Heart left ventricle (tissue), 16 donors: ENCODE measurements at regions not wholly inside any gene's neighbourhood (a gene's known extent, or its start where the extent isn't known, plus 50 kb on each side); places are given as distances from the start of the nearest gene placed in this dataset.

ENCODE experiments used
- ATAC-seq, 4 donors: fragments of 200-7000 bp; cut with Tn5 transposase; one replicate each; pipeline ENCODE4 v1.9.1; 2020 to 2022; ENCODE audit warnings: moderate library complexity in 4 of 4, mild to moderate bottlenecking in 3 of 4, moderate number of reproducible peaks in 1 of 4
- DNase-seq, 5 donors: peaks; one replicate each; pipeline ENCODE4 v3.0.0-alpha.2; 2020
- H3K27ac ChIP-seq, 12 donors: fragments of 200-600 bp; sonication (generic) in 4 of 12; one replicate each; pipeline versions ENCODE4 v1.5.0 to v1.8.0; 2016 to 2022; ENCODE audit warnings: mild to moderate bottlenecking in 2 of 12
- H3K27me3 ChIP-seq, 9 donors: fragments of 200-600 bp; sonication (generic) in 2 of 9; one replicate each; pipeline versions ENCODE4 v1.5.1 to v1.8.0; 2016 to 2022; ENCODE audit warnings: mild to moderate bottlenecking in 3 of 9
- H3K36me3 ChIP-seq, 9 donors: fragments of 200-600 bp; sonication (generic) in 2 of 9; one replicate each; pipeline versions ENCODE4 v1.5.0 to v1.8.0; 2018 to 2022; ENCODE audit warnings: mild to moderate bottlenecking in 2 of 9
- H3K4me1 ChIP-seq, 12 donors: fragments of 200-600 bp; sonication (generic) in 4 of 12; one replicate each; pipeline versions ENCODE4 v1.5.0 to v1.8.0; 2016 to 2022; ENCODE audit warnings: mild to moderate bottlenecking in 3 of 12
- H3K4me3 ChIP-seq, 12 donors: fragments of 200-600 bp; sonication (generic) in 4 of 12; one replicate each; pipeline versions ENCODE4 v1.5.0 to v1.8.0; 2017 to 2022; ENCODE audit warnings: mild to moderate bottlenecking in 9 of 12, moderate library complexity in 4 of 12
- H3K9me3 ChIP-seq, 12 donors: fragments of 200-600 bp; sonication (generic) in 4 of 12; one replicate each; pipeline versions ENCODE4 v1.5.0 to v1.8.0; 2016 to 2022; ENCODE audit warnings: mild to moderate bottlenecking in 1 of 12
- CTCF ChIP-seq, 12 donors: fragments of 200-600 bp; sonication (generic) in 4 of 12; IDR thresholded peaks; one replicate each; pipeline versions ENCODE4 v1.5.0 to v1.8.0; 2018 to 2022; ENCODE audit warnings: antibody characterized with exemption in 12 of 12, mild to moderate bottlenecking in 5 of 12
- POLR2A ChIP-seq, 2 donors: fragments of 450-650 bp; IDR thresholded peaks; one replicate each; pipeline ENCODE4 v1.6.1; 2017; ENCODE audit warnings: antibody characterized with exemption in 2 of 2, mild to moderate bottlenecking in 2 of 2, moderate library complexity in 2 of 2
- WGBS, 4 donors: extraction: QIAGEN DNeasy Blood & Tissue Kit in 2 of 4; methylation state at CpG; one replicate each; pipeline versions ENCODE4 v1.1.5 to v1.1.7; 2013 to 2018; 5-methylcytosine and 5-hydroxymethylcytosine counted together
- intact Hi-C, 10 donors: fragments of 100-400 bp; cut with DNase I; formaldehyde crosslinking; loops; one replicate each; pipeline versions ENCODE4 v1.11.1 to v1.14.2; 2022
- donor health status: ischemic (EF 13 %, LVEDD 7.1; RV severe dilation, severe dysfunction).
- donor health status: healthy with polysubstance abuse.
- donor health status: DM: no; HTN: yes; CAD: no.
- donor health status: DM: no; HTN: no; CAD: no.
- donor health status: ischemic (EF 25% LVEDD 6.9; RV normal size, moderate dysfunction).
- donor health status: ischemic (EF 25% LVEDD 5.7; RV mildly dilated, moderate dysfunction).
- donor health status: healthy.
- donor health status: DM: yes; HTN: yes; CAD: no.
- donor health status: ischemic (EF 35%, LVEDD 5.7; RV mildly dilated, moderate dysfunction).
- donor health status: nonischemic (EF 11% LVEDD 7.7; RV severe dilation, severe dysfunction).
- donor health status: DM: yes; HTN: yes; CAD: no.
- donor health status: PGD.
- donor health status: ischemic (EF 29% LVEDD 5.4; RV normal size, mild dysfunction).
- donor health status: nonischemic (EF 23%, LVEDD 6.1; RV moderate dilation, normal function).

DNA sequence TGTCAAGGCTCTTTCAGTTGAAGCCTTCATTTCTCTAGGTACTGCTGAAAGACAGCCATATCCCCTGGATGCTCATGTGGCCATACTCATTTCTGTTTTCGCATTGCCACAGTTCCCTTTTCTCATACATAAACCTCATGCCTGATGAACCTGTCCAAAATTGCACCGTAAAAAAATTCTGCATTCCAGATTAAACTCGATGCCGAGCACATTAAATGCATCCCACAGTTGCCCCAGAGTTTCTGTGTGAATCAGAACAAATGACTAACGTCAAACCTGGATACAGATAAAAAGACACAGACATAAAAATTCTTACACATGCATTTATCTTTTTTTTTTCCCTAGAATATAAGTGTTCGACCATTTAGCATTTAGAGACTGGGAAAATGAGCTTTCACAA is 288.2 kb downstream of the COG6 start:
- Histone ChIP-seq H3K9me3 (no peaks in the 10 kb centered on the region), H3K27me3 (no peaks in the 10 kb centered on the region), H3K27ac (no peak overlapping the region), H3K4me3 (no peak overlapping the region), H3K36me3 (no peaks in the 10 kb centered on the region), H3K4me1 (peaks cover 0 to 6% (median 0%) of the 10 kb centered on the region in 12 donors)
- no peak for TF ChIP-seq CTCF (IDR thresholded peaks at IDR 0.05)
- DNase-seq (no peak), ATAC-seq (no peak)
- WGBS, 4 donors = 63 to 94% (median 79%) methylated on average over 6 of the region's 6 CpGs
- intact Hi-C loops = loop anchor here in 9 of 10 donors (2.0 to 10.0 kb wide), 8 partner anchors 156 to 739 kb away; no protein-coding TSS in a partner anchor

- Histone ChIP-seq H3K27ac (no peak overlapping the region), H3K36me3 (no peaks in the 10 kb centered on the region), H3K27me3 (no peaks in the 10 kb centered on the region), H3K4me1 (peaks cover 0 to 6% (median 0%) of the 10 kb centered on the region in 12 donors), H3K4me3 (no peak overlapping the region), H3K9me3 (no peaks in the 10 kb centered on the region)
- DNase-seq = no peak
- ATAC-seq = no peak
- 47 to 72% (median 56%) methylated on average over 2 to 4 of the region's 4 CpGs for WGBS, 4 donors
- TF ChIP-seq CTCF (IDR thresholded peaks at IDR 0.05) = no peak
- TF ChIP-seq POLR2A (IDR thresholded peaks at IDR 0.05) = no peak
- intact Hi-C loops = loop anchor here in 4 of 10 donors (10.0 kb wide), 3 partner anchors 170 to 260 kb away; no protein-coding TSS in a partner anchor
Measured at GRCh38 chr13:39945226-39945625, 289.8 kb downstream of the COG6 start.

- H3K4me3 ChIP-seq = no peak overlapping the region
- no peaks in the 10 kb centered on the region for H3K27me3 ChIP-seq
- peaks cover 0 to 9% (median 0%) of the 10 kb centered on the region in 12 donors for H3K4me1 ChIP-seq
- DNase-seq (no peak), ATAC-seq (no peak)
- no peaks in the 10 kb centered on the region for H3K36me3 ChIP-seq
- intact Hi-C loops = loop anchor here in 4 of 10 donors (10.0 kb wide), 3 partner anchors 172 to 262 kb away; no protein-coding TSS in a partner anchor
- no peak overlapping the region for H3K27ac ChIP-seq
- TF ChIP-seq POLR2A (IDR thresholded peaks at IDR 0.05) = no peak
- TF ChIP-seq CTCF (IDR thresholded peaks at IDR 0.05) = no peak
- H3K9me3 ChIP-seq = no peaks in the 10 kb centered on the region
- WGBS, 4 donors = 92 to 100% (median 98%) methylated on average over 1 of the region's 1 CpG
Measured at GRCh38 chr13:39946769-39947168, 291.3 kb downstream of the COG6 start.

DNA sequence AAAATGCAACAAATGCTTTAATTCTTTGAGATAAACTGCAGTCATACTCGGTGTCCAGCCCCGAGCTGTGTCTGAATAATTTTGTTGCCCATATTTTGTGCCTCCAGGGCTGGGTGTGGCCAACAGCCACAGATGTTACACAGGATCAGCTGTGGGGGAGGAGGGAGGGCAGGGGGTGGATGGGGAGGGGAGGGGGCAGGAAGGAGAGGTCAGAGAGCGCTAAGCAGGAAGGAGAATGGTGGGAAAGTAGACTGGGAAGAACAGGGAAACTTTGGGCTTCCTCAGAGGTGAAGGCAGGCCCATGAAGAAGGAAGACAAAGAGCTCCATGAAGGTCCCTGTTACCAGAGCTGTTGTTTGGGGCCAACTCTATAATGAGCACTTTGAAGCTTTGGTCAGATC is 295.8 kb downstream of the COG6 start:
- H3K27ac ChIP-seq = peak overlapping the region in 1 of 12 donors; percentile 15
- H3K4me1 ChIP-seq = peaks cover 0 to 18% (median 4%) of the 10 kb centered on the region in 12 donors
- no peaks in the 10 kb centered on the region for H3K27me3 ChIP-seq
- H3K4me3 ChIP-seq = no peak overlapping the region
- 74 to 84% (median 79%) methylated on average over 3 of the region's 3 CpGs for WGBS, 4 donors
- intact Hi-C loops = no loop called here
- H3K36me3 ChIP-seq = no peaks in the 10 kb centered on the region
- no peaks in the 10 kb centered on the region for H3K9me3 ChIP-seq
- DNase-seq (no peak), ATAC-seq (no peak)
- TF ChIP-seq CTCF (IDR thresholded peaks at IDR 0.05) (no peak), POLR2A (IDR thresholded peaks at IDR 0.05) (no peak)
